ENCODE measurements at regions not wholly inside any gene's neighbourhood (a gene's known extent, or its start where the extent isn't known, plus 50 kb on each side); places are given as distances from the start of the nearest gene placed in this dataset.

DNA sequence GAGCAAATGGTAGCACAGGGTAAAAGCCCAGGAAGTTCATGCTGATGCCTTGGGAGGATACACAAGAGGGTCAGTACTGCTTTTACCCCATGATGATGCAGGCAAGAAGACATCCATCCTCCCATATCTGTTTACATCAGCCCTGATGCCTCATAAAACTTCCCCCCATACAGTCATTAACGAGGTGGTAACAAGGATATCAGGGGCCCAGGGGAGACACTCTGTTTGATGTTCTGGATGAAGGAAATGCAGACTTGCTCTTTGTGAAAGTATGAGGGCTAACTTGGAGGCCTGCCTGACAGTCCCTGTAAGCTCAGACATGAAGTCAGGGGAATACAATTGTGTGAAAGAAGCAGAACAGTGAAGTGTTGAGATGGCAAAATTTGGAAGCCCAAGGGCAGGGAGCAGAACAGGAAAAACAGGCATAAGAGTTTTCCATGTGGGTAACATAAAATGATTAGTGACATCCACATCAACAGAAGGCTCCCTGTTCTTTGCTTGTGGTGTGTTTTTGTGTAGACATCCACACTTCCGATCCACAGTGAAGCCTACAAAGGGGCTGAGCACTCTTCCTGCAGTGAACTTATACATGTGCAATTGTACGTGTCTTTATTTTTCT is 813.4 kb downstream of the MAFB start:
- TF ChIP-seq EZH2 (IDR thresholded peaks at IDR 0.05; ENCODE audit: low read depth, unreplicated experiment) (no peak), POLR2AphosphoS5 (IDR thresholded peaks at IDR 0.05; ENCODE audit: low read depth) (no peak), JUNB (IDR thresholded peaks at IDR 0.05; ENCODE audit: unreplicated experiment) (no peak), STAT1 (IDR thresholded peaks at IDR 0.05; ENCODE audit: unreplicated experiment) (no peak), NANOG (IDR thresholded peaks at IDR 0.05; ENCODE audit: borderline replicate concordance) (no peak), CREB1 (CRISPR knock-in tag; IDR thresholded peaks at IDR 0.05; ENCODE audit: low read depth) (no peak)
- TF ChIP-seq, protein P1, sequence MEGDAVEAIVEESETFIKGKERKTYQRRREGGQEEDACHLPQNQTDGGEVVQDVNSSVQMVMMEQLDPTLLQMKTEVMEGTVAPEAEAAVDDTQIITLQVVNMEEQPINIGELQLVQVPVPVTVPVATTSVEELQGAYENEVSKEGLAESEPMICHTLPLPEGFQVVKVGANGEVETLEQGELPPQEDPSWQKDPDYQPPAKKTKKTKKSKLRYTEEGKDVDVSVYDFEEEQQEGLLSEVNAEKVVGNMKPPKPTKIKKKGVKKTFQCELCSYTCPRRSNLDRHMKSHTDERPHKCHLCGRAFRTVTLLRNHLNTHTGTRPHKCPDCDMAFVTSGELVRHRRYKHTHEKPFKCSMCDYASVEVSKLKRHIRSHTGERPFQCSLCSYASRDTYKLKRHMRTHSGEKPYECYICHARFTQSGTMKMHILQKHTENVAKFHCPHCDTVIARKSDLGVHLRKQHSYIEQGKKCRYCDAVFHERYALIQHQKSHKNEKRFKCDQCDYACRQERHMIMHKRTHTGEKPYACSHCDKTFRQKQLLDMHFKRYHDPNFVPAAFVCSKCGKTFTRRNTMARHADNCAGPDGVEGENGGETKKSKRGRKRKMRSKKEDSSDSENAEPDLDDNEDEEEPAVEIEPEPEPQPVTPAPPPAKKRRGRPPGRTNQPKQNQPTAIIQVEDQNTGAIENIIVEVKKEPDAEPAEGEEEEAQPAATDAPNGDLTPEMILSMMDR (conservative IDR thresholded peaks at IDR 0.05; ENCODE audit: low read depth in 2 of 2), result no peak
- TF ChIP-seq, protein P2, sequence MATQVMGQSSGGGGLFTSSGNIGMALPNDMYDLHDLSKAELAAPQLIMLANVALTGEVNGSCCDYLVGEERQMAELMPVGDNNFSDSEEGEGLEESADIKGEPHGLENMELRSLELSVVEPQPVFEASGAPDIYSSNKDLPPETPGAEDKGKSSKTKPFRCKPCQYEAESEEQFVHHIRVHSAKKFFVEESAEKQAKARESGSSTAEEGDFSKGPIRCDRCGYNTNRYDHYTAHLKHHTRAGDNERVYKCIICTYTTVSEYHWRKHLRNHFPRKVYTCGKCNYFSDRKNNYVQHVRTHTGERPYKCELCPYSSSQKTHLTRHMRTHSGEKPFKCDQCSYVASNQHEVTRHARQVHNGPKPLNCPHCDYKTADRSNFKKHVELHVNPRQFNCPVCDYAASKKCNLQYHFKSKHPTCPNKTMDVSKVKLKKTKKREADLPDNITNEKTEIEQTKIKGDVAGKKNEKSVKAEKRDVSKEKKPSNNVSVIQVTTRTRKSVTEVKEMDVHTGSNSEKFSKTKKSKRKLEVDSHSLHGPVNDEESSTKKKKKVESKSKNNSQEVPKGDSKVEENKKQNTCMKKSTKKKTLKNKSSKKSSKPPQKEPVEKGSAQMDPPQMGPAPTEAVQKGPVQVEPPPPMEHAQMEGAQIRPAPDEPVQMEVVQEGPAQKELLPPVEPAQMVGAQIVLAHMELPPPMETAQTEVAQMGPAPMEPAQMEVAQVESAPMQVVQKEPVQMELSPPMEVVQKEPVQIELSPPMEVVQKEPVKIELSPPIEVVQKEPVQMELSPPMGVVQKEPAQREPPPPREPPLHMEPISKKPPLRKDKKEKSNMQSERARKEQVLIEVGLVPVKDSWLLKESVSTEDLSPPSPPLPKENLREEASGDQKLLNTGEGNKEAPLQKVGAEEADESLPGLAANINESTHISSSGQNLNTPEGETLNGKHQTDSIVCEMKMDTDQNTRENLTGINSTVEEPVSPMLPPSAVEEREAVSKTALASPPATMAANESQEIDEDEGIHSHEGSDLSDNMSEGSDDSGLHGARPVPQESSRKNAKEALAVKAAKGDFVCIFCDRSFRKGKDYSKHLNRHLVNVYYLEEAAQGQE (IDR thresholded peaks at IDR 0.05; ENCODE audit: unreplicated experiment), result no peak
